Left kidney (tissue), 1 donor: ENCODE measurements at regions not wholly inside any gene's neighbourhood (a gene's known extent, or its start where the extent isn't known, plus 50 kb on each side); places are given as distances from the start of the nearest gene placed in this dataset.

ENCODE experiments used
- DNase-seq: peaks from one replicate; pipeline ENCODE4 v3.0.0-alpha.2; 2013

DNA sequence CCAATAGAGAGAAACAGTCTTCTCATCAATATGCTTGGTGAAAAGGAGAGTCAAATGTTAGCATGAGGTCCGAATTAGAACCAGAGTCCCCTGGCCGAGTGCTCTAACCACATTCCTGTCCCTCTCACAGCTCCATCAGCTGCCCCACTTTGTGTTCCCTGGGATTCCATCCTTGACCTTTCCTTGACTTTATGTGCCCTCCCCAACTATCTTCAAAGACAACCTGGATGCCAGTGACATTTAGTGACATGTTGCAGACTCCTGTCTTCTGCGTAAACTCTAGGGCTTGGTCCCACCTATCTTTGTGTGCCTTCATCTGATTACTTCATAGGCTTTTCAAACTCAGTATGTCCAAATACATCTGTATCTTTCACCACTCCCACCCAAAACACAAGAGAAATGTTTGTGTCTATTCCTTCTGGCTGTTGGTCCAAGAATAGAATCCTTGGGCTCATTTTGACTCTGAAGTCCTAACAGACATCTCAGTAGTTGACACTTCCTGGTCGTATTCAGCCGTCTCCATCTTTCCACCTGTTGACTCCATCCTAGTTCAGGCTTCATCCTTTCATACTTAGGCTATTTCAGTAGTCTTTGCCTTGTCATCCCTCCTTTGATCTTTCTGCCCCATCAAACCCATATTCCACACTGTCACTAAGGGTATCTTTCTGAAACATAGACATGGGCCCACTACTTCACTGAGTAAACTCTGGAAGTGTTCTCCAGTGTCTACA, 101.4 kb upstream of the CD180 start:
- DNase-seq = no peak

DNA sequence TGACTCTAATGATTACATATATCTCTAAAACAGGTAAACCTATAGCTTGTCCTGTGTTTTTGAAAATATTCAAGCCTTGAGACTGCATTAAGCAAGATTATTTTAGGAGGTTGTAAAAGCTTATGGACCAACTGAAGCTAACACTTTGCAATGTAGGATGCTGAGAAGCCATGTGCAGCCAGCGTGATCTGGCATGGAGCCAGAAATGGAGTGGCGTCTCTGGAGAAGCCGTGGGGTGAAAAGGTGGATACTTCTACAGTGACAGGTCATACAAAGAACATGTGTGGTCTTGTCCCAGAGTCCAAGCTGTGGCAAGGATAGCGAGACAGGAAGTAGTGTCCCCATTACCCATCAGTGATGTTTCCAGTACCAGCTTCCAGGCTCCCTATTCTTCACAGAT, 100.8 kb upstream of the CD180 start:
- no peak for DNase-seq

DNA sequence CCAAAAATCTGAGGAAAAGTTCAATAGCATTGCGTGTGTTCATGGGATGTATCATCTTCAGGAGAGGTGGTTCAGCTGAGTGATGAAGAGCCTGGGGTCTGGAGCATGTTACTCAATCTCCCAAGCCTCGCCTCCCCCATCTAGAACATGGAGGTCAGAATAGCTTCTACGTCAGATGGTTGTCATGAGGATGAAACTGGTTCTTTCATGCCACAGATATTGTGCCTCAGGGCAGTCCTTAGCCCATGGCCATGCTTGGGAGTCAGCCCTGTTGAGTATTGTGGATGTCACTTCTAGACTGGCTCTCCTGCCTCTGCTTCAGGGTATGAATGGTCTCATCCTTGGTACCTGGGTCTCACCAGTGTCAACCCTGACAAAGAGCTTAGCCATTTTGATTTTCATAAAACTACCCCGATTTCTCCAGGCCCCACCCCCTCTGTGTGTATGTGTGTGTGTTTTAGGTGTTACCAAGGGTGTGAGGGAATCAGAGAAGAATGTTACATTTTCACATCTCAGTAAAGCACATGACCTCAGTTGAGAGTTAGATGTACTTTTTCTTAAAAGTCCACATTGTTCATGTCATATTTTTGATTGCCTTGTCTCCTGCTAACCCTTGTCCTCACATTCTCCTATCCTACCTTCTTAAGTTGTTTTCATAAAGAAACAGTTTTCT, 97.8 kb upstream of the CD180 start:
- no peak for DNase-seq

DNA sequence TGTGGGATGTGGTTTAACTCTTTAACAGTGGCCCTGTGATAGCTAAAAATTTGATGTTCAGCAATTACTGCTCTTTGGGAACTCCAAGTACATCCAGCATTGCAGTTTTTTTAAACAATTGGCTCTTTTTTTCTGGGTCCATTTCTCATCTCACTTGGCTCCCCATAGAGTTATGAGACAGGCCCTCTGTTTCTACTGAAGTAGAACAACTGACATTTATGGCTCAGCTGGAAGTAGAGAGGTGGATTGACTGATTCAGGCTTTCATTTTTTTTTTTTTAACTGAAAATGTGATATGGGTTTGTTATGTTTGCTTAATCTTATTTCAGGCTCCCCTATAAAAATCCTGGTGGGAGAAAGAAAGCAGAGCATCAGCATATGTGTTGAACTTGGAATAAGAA, 96.6 kb upstream of the CD180 start:
- DNase-seq = no peak

DNA sequence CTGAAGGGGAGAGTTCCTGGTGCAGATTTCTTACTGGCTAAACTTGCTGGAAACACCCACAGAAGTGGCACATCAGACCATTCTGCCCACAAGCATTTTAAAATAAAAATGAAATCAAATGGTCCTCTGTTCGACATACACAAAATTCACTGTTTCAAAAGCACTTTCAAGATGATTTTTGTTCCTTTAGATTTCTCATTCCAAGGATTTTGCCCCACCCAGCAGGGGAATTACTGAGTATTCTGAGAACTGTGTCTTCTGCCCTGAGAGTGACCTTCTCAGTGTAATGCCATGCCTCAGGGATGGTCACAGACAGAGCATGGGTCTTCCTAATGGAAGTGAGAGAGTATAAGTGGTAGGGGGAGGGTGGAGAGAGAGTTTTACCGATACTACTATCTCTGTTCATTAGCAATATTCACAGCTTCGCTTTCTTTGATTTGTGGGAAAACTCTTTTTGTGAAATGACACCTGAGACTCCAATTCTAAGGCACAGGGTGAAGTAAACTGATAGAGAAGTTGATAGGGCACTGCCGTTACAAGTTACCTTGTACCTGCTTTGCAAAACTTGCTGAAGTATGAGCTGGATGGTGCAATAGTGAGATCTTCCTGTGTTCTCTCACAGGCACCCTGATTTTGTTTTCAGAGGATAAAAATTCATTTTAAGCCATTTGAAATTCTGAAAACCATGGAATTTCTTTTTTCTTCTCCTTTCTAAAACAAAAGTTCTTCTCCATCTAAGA, 95.8 kb upstream of the CD180 start:
- no peak for DNase-seq

DNA sequence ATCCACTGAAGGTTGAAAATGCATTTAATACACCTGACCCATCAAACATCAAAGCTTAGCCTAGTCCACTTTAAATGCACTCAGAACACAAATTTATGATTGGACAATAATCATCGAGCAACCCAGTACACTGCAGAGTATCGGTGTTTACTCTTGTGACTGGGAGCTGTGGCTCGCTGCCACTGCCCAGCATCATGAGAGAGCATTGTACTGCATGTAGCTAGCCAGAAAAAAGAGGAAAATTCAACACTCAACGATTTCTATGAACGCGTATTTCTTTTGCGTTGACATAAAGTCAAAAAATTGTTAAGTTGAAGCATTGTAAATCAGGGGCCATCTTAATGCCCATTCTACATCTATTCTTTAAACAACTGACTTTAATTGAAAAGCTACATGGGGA, 95.1 kb upstream of the CD180 start:
- no peak for DNase-seq

DNA sequence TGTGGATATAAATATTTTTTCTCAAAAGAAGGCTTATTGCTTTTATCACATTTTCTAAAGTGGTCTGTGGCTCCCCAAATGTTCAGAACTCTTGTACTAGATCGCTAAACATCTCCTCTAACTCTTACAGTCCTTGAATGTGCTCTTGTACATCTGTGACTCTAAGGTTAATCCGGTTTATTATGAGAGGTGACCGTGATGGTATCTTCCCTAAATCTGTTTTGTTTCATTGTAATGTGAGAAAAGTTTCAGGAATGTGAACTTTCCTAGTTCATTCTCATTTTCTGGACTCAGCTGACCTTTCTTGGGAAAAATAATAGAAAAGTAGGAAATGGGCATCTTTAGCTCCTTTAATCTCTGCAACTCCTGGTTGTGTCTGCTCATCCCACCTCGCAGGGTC, 94.5 kb upstream of the CD180 start:
- no peak for DNase-seq

DNA sequence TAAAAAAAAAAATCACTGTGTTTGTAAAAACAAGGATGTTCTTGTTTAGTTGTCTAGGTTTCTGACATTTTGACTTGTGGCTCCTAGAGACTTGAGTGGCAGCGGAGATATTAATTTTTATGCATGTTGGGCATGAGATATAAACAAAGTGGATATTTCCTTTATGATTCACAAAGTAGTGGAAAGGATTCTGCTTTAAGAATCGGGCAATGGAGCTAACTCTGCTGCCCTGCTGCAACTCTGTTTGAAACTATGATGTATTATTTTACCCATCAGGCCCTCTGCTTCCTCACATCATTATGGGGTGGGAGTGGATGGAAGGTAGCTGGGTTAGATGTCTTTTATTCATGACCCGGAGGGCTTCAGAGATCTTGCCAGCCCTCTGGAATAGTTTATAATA, 94.1 kb upstream of the CD180 start:
- no peak for DNase-seq

DNA sequence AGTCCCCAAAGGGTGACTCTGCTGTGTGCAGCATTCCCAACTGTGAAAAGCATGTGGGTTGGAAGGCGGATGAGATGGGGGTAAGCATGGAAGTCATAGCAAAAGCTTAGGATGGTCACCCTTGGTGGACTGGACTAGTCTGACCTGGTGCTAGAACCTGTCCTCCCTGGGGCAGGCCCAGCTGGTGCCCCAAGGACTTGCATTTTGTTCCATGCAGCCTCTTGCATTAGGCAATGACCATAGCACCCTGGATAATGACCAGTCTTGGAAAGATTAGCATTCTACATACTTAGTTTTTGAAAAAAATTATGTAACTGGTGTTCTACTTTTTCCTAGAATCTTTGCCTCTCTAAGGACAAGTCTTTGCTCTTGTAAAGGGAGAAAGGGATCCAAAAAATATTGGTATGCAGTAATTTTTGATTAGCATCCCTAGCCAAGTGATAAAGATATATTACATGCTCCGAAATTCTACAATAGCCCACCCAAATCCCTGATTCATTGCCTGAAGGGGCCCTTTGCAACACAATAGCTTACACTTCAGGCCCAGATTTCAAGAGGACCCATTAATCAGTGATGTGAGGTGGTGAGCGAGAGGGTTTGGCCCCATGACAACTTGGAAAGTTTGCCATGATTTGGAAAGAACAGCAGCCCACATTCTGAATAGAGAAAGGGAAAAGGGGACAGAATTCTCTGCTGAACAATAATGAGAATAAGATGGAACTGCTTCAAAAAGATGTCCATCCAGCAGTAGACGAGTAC, 93.3 kb upstream of the CD180 start:
- DNase-seq = no peak

DNA sequence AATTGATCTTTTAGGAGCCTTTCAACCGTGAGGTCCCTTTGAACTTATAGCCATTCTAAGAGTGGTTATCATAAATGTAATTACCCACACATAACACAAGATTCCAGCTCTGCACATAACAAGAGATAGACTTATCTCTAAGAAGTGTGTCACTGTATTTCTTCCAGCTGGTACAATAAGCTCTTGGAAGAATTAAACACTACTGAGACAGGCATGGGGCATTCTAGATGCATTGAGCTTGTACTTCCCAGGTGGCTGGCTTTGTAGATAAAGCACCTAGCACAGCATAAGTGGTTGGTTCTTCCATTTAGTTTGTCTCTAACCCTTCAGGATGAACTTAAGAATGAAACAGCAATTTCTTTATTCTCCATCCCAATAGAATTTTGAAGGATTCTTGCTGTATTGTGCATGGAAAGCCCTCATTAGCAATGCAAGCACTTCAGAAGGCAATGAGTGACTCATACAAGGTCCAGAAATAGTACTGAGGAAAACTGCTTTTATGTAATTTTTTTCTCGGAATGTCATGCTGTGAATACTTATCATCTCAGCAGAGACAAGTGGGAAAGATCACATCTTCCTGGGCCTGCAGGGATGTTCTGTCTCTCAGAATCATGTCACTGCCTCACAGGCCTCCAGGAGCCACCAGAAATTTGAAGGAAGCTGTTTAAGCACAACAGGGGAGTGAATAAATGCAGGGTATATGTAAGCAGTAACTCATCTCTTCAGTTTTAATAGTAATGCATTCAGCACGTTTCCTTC, 91.1 kb upstream of the CD180 start:
- no peak for DNase-seq

DNA sequence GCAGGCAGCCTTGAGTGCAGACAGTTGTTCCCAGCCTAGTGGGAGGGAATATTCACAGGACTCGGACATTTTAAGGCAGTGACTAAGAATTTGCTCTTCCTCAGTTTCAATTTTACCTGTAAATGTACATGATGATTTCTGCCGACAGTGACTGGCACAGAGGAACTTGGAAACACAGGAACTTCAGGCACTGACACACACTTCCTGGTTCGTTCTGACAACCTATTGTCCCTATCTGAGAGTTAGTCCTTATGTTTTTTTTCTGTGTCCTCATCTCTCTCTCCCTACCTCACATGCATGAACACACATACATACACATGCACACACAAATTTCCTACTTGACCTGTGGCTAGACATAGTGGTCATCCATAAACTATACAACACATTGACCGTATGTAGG, 89.4 kb upstream of the CD180 start:
- no peak for DNase-seq

DNA sequence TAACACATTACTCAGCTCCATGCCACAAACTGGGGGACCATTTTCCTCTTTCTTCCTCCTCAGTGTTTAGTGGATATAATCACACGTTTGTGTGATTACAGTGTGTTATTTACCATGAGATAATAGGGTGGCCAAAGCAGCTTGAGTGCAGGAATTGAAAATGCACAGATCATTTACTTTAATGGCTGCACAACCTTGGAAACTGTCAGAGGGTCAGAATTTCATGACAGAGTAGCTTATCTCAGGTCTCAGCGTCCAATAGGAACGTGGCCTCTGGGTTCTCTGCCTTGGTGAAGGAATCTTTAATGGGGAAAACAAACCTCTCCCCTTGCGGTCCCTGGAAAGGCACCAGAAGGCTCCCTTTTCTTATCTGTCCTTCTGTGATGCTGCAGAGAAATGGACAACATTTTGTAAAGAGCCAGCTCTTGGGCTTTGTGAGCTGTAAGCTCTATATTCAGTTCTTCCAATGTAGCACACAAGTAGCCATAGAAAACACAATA, 87.4 kb upstream of the CD180 start:
- no peak for DNase-seq

DNA sequence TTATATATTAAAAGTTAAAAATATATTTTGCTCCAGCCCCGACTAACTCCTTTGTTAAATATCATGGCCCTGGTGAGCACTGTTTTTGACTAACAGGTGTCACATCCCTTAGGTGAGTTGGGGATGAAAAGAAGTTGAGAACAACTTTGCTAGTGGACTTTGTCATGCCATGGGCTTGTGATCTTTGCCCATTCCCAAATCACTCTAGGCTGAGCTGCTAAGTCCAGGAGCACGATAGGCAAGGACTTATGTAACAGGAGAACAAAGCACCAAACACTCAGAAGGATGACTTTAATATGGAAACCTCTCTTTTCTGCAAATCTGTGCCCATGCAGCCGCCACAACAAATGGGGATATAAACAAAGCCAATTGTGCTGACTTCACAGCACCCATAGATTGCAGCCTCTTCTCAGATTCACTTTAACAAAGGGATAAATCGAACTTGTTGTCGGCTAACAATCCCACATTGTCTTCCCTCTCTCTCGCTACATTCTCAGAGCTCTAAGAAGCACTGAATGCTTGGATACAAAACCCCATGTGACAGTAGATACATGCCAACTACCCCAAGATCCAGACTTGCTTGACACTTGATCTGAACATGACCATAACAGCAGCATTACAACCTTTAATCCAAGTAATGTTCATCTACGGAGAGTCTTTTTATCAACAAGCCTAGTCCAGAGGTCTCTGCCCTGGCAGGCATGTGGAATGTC, 86.8 kb upstream of the CD180 start:
- no peak for DNase-seq

DNA sequence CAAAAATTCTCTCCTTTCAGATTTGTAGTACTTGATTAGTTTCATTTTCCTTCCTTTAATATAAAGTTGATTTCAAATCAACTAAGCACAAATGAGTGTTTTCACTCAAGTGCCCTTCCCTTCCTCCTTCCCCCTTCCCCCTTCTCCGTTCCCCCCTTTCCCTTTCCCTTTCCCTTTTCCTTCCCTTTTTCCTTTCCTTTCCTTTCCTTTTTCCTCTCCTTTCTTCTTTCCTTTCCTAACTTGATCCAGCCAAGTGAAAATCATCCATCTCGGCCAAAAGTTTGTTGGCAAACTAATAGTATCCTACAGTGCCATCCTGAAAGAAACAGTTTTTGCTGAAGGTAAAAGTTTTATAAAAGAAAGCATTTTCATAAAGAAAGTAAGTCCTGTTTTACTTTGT, 85.3 kb upstream of the CD180 start:
- DNase-seq = no peak

DNA sequence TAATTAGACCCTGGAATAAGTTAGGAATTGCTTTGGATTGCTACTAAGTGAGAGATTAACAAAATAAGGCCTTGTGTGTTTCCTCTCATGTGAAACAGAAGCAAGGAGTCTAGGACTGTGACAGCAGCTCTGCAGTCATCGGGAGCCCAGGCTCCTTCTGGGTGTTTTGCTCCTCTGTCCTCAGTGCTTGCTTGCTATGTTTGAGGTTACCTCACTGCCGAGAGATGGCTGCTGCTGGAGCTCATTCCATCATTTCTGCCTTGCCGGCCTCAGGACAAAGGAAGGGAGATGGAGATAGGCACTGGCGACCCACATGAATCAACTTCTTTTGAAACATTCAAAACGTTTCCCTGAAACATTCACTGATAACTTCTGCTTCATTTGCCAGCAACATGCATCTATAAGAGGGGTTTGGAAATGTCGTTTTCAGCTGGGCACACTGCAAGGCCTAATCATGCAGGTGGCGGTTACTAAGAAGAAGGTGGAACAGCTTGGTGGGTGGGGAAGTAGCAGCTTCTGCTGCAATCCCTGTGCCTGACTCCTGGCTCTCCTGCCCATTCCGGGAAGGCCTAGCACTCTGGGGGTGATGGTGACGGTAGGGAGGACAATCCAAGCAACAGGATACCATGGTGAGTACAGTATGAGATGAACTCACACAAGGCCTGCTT, 77.2 kb upstream of the CD180 start:
- DNase-seq = no peak

DNA sequence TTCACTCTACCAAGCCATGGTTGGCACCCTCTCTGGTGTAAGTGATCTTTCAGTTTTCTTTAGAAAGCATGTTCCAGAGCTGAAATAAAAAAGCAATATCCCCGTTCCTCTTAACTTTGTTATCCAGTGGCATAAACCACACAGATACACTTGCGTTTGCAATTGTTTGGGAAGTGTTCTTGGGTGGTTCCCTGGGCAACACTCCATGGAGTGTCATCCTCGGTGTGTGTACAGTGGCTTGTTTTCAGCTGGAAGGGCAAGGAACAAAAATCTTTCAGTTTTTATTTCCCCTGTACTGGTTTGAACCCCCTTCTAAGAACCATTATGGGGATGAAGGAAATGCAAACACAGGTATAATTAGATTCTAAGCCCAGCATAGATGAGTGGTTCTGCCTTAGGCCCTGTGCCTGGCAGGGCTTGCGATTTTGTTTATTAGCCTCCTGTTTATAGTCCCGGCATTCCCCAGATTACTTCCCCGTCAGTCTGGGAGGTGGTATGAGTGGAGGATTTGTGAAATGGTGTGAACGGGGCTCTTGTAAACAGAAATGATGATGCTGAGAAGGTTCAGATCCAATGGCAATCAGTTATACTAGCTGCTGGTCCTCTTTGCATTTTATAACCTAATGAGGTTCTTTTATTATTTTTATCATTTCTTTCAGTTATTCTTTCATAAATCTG, 76.0 kb upstream of the CD180 start:
- DNase-seq = no peak

DNA sequence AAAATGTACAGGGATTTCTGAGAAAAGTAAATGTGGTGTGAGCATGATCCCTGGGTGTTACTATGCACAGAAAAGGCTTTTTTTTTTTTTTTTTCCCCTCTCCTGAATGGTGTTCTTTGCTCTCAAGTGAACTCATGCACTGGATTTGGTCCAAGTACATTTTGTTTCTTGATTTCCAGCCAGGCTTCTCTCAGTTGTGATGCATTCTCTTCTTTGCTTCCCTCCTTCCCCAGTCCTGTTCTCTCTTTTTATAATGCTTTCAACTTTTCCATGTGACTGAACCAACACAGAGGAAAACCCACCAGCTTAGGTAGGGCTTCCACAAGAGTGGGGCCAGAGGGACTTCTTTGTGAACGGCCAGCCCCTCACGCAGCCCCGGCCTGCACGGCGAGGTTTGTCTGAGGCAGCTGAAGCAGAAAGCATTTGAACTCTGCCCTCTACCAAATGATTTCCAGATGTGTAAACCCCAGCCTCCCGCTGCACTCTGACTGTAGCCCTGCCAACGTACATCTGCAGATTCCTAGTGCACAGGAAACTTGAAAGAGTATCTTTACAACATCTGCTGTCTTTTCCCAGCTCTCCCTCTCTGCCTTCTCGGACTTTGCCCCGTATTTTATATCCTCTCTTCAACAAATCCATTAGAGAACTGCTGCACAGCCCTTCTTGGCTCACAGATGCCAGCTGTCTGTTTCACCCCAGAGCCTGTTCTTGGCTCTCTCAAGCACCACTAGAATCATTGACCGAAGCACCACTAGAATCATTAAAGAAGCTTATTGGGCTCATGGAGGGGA, 71.8 kb upstream of the CD180 start:
- peak; percentile 87 for DNase-seq

DNA sequence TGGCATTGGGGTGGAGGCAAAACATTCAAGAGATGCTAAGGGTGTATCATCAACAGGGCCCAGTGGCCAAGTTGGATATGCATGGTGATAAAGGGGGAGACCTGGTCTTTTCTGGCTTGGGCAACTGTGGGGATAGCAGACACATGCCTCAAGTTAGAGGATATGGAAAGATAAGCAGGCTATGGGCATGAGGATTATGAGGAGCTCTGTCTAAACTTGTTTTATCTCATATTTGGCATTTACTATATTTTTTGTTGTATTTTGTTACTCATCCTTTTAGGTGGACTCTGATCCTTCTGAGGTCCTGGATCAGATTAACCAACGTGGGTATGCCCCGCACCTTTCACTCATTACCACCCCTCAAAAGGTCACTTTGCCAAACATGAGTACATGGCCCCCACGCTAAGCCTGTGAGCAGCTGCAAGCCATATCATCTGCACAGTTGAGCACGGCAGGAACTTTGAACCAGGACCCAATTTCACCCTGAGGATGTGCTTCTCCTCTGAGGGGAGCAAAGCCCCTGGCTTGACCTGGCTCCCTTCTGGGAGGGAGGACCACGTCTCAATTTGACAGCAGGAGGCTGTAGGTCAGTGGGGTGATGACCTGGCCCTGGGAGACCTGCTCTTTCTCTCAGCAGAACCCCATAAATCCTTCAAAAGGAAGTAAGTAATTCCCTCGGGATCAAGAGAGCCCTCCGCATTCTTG, 71.1 kb upstream of the CD180 start:
- DNase-seq = no peak
